IMR-90 (cell line): ENCODE measurements at regions not wholly inside any gene's neighbourhood (a gene's known extent, or its start where the extent isn't known, plus 50 kb on each side); places are given as distances from the start of the nearest gene placed in this dataset.

Source experiments
- ATAC-seq: fragments of 200-7000 bp; cut with Tn5 transposase; 2 replicates; pipeline ENCODE4 v1.9.1; 2020; ENCODE audit warnings: low read depth, mild to moderate bottlenecking, moderate library complexity
- BruUV-seq: library from RNA; stranded (reverse); fragments of 400-500 nt; replicated peaks from 2 replicates; lab custom pipeline; 2021; lab: Mats Ljungman, UMichigan
- CTCF ChIA-PET: fragments of 300-600 bp; formaldehyde crosslinking; extraction: SDS; loops from one replicate; lab custom pipeline; 2021; ENCODE audit warnings: antibody characterized with exemption; lab: Yijun Ruan, JAX
- POLR2A ChIA-PET: fragments of 300-600 bp; sonication (Branson Sonifier 250); formaldehyde crosslinking; loops from one replicate; lab custom pipeline; 2022; ENCODE audit warnings: antibody characterized with exemption; ENCODE audit not compliant: unreplicated experiment; lab: Charles Lee
- DNase-seq: peaks from one replicate; pipeline ENCODE4 v3.0.0; 2013
- H2AFZ ChIP-seq: replicated peaks from 2 replicates; pipeline ENCODE3; 2013; ENCODE audit warnings: low read length, mild to moderate bottlenecking; ENCODE audit not compliant: poor library complexity
- H2AK5ac ChIP-seq: 2 replicates; pipeline ENCODE4 v1.6.1; 2013; ENCODE audit warnings: low read depth, low read length, inconsistent platforms
- H2AK9ac ChIP-seq: replicated peaks from 2 replicates; pipeline ENCODE3; 2013; ENCODE audit warnings: mild to moderate bottlenecking, low read depth, low read length, moderate library complexity; ENCODE audit not compliant: poor library complexity
- H2BK120ac ChIP-seq: 2 replicates; pipeline ENCODE4 v1.6.1; 2013; ENCODE audit warnings: low read depth, low read length, inconsistent platforms
- H2BK15ac ChIP-seq: 3 replicates; pipeline ENCODE4 v1.6.1; 2013; ENCODE audit warnings: low read depth, low read length, inconsistent platforms
- H2BK20ac ChIP-seq: 2 replicates; pipeline ENCODE4 v1.6.1; 2013; ENCODE audit warnings: low read depth, mild to moderate bottlenecking, inconsistent platforms, low read length, moderate library complexity
- H2BK5ac ChIP-seq: 2 replicates; pipeline ENCODE4 v1.6.1; 2013; ENCODE audit warnings: mild to moderate bottlenecking, low read depth, low read length, inconsistent platforms; ENCODE audit not compliant: poor library complexity, severe bottlenecking
- H3K14ac ChIP-seq: replicated peaks from 2 replicates; pipeline ENCODE4 v1.6.1; 2013; ENCODE audit warnings: low read depth, low read length, inconsistent platforms
- H3K18ac ChIP-seq: 2 replicates; pipeline ENCODE4 v1.6.1; 2013; ENCODE audit warnings: low read depth, low read length, control low read depth
- H3K23ac ChIP-seq: 2 replicates; pipeline ENCODE4 v1.6.1; 2013; ENCODE audit warnings: low read depth, low read length, inconsistent platforms
- H3K27ac ChIP-seq: 2 replicates; pipeline ENCODE4 v1.5.1; 2013; ENCODE audit warnings: mild to moderate bottlenecking, control low read depth, low read length; ENCODE audit not compliant: insufficient read depth
- H3K27me3 ChIP-seq: 2 replicates; pipeline ENCODE4 v1.6.1; 2013; ENCODE audit warnings: low read length; ENCODE audit not compliant: control insufficient read depth, insufficient read depth
- H3K36me3 ChIP-seq: 2 replicates; pipeline ENCODE4 v1.6.1; 2013; ENCODE audit warnings: low read length, mixed read lengths; ENCODE audit not compliant: control insufficient read depth, insufficient read depth
- H3K4ac ChIP-seq: 2 replicates; pipeline ENCODE4 v1.6.1; 2013; ENCODE audit warnings: low read depth, low read length, inconsistent platforms
- H3K4me1 ChIP-seq: 2 replicates; pipeline ENCODE4 v1.6.1; 2013; ENCODE audit warnings: low read length, mixed read lengths; ENCODE audit not compliant: control insufficient read depth, insufficient read depth
- H3K4me2 ChIP-seq: 2 replicates; pipeline ENCODE4 v1.6.1; 2013; ENCODE audit warnings: low read depth, mild to moderate bottlenecking, control low read depth, low read length, moderate library complexity
- H3K4me3 ChIP-seq: 2 replicates; pipeline ENCODE4 v1.5.1; 2013; ENCODE audit warnings: low read depth, mild to moderate bottlenecking, control low read depth, low read length, moderate library complexity; ENCODE audit not compliant: insufficient read depth
- H3K56ac ChIP-seq: 2 replicates; pipeline ENCODE4 v1.6.1; 2013; ENCODE audit warnings: low read length, inconsistent platforms; ENCODE audit not compliant: insufficient read depth; ENCODE audit errors: extremely low read depth
- H3K79me1 ChIP-seq, 2 experiments: 2 replicates each; pipeline ENCODE4 v1.6.1; 2013; ENCODE audit warnings: low read length in 2 of 2, inconsistent platforms in 1 of 2, low read depth in 1 of 2
- H3K9ac ChIP-seq: 2 replicates; pipeline ENCODE4 v1.6.1; 2013; ENCODE audit warnings: low read depth, low read length, control low read depth
- H3K9me1 ChIP-seq: 2 replicates; pipeline ENCODE4 v1.6.1; 2013; ENCODE audit warnings: low read length, inconsistent platforms; ENCODE audit not compliant: insufficient read depth
- H3K9me3 ChIP-seq: 2 replicates; pipeline ENCODE4 v1.6.1; 2013; ENCODE audit warnings: low read length; ENCODE audit not compliant: control insufficient read depth, insufficient read depth
- H4K20me1 ChIP-seq: 2 replicates; pipeline ENCODE4 v1.6.1; 2013; ENCODE audit warnings: low read length, inconsistent platforms; ENCODE audit not compliant: insufficient read depth
- H4K5ac ChIP-seq: 2 replicates; pipeline ENCODE4 v1.6.1; 2013; ENCODE audit warnings: mild to moderate bottlenecking, low read depth, low read length, control low read depth
- H4K8ac ChIP-seq, 2 experiments: 2 replicates each; pipeline ENCODE4 v1.6.1; 2013; ENCODE audit warnings: low read depth in 2 of 2, low read length in 2 of 2, control low read depth in 1 of 2, inconsistent platforms in 1 of 2
- H4K91ac ChIP-seq: 2 replicates; pipeline ENCODE4 v1.6.1; 2013; ENCODE audit warnings: low read depth, low read length, inconsistent platforms; ENCODE audit not compliant: insufficient read depth
- MXI1 ChIP-seq: IDR thresholded peaks from 2 replicates; pipeline ENCODE4 v1.6.1; 2012; ENCODE audit warnings: low read depth, mild to moderate bottlenecking, low read length, moderate library complexity, borderline replicate concordance
- RAD21 ChIP-seq: IDR thresholded peaks from 2 replicates; pipeline ENCODE4 v1.6.1; 2012; ENCODE audit warnings: low read length, improper control_type of control experiment
- SMC3 ChIP-seq: fragments of 150-350 bp; IDR thresholded peaks from 2 replicates; pipeline ENCODE4 v1.6.1; 2016; ENCODE audit warnings: low read depth, mild to moderate bottlenecking, antibody characterized with exemption, low read length, moderate library complexity
- USF2 ChIP-seq: fragments of 150-350 bp; IDR thresholded peaks from 2 replicates; pipeline ENCODE4 v1.6.1; 2017; ENCODE audit warnings: mild to moderate bottlenecking, antibody characterized with exemption, low read length, low read depth
- WGBS, 2 experiments: methylation state at CpG; one replicate each; pipeline versions ENCODE4 v1.1.5 to v1.1.7; 2013; ENCODE audit warnings: missing lambda C conversion rate in 2 of 2; ENCODE audit not compliant: insufficient read length in 1 of 2; ENCODE audit errors: extremely low coverage in 2 of 2; 5-methylcytosine and 5-hydroxymethylcytosine counted together
- dilution Hi-C: fragments of 300-500 bp; cut with HindIII; formaldehyde crosslinking; loops from one replicate; pipeline ENCODE4 v1.14.3; 2018; ENCODE audit warnings: low sequenced_read_pairs; ENCODE audit not compliant: unreplicated experiment
- in situ Hi-C: fragments of 300-500 bp; cut with MboI; formaldehyde crosslinking; loops from 3 replicates; pipeline ENCODE4 v1.14.3; 2019; ENCODE audit warnings: low sequenced_read_pairs, inconsistent platforms, mixed read lengths
- intact Hi-C: fragments of 100-400 bp; cut with micrococcal nuclease; formaldehyde crosslinking; loops from 2 replicates; pipeline ENCODE4 v1.10.0; 2022

DNA sequence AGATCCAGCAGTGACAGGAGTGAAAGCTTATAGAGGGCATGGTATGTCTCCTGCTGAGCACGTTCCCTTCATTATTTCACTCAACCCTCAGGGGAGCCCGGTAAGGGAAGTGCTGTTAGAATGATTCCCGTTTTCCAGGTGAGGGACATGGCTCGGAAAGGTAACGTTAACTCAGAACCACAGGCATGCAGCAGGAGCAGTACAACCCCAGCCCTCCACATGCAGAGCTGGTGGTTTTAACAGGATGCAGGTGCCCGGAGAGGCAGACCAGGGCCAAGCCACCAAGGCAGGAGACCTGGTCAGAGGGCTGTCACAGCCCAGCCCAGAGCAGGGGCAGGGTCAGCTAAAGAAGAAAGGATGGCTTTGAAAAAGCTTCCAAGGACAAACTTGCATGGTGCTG, 268.5 kb downstream of the SH3BP4 start:
- Histone ChIP-seq H3K18ac (no peak overlapping the region), H4K91ac (no peak overlapping the region), H3K27ac (no peak overlapping the region), H3K9me1 (no peaks in the 10 kb centered on the region), H3K9ac (no peak overlapping the region), H3K4me3 (no peak overlapping the region), H4K5ac (no peak overlapping the region), H3K4me1 (no peaks in the 10 kb centered on the region), H2BK120ac (no peak overlapping the region), H3K14ac (no peak overlapping the region), H3K9me3 (no peaks in the 10 kb centered on the region; the same call in 1 of the 2 replicates), H2AK9ac (no peak overlapping the region), H2AK5ac (no peak overlapping the region), H2AFZ (no peak overlapping the region), H3K4ac (no peak overlapping the region), H3K56ac (no peak overlapping the region), H3K23ac (no peak overlapping the region), H4K8ac (no peak overlapping the region), H2BK15ac (no peak overlapping the region), H3K4me2 (no peak overlapping the region), H2BK20ac (no peak overlapping the region), H3K79me1 (no peaks in the 10 kb centered on the region), H4K20me1 (no peaks in the 10 kb centered on the region), H3K36me3 (no peaks in the 10 kb centered on the region), H3K27me3 (peaks cover 20% of the 10 kb centered on the region), H2BK5ac (no peak overlapping the region)
- WGBS, 2 experiments: 100% methylated on average over 2 of the region's 6 CpGs; no CpG with 5 or more reads in 1 of the 2 experiments
- CTCF ChIA-PET: interaction anchor here (0.9 kb wide), 1 partner anchor 10 kb away, joined by 3 read pairs; no protein-coding TSS in a partner anchor
- TF ChIP-seq RAD21 (no peak), USF2 (no peak), SMC3 (no peak), MXI1 (no peak)
- intact Hi-C loops: no loop called here
- ATAC-seq (no peak), DNase-seq (no peak)
- dilution Hi-C loops: no loop called here
- in situ Hi-C loops: no loop called here
- BruUV-seq: no TSS peak
- POLR2A ChIA-PET: no interaction called here
